ENCODE measurements at regions not wholly inside any gene's neighbourhood (a gene's known extent, or its start where the extent isn't known, plus 50 kb on each side); places are given as distances from the start of the nearest gene placed in this dataset.
A peak's percentile ranks its signal among the peaks of the same experiment; 100 is the strongest.

DNA sequence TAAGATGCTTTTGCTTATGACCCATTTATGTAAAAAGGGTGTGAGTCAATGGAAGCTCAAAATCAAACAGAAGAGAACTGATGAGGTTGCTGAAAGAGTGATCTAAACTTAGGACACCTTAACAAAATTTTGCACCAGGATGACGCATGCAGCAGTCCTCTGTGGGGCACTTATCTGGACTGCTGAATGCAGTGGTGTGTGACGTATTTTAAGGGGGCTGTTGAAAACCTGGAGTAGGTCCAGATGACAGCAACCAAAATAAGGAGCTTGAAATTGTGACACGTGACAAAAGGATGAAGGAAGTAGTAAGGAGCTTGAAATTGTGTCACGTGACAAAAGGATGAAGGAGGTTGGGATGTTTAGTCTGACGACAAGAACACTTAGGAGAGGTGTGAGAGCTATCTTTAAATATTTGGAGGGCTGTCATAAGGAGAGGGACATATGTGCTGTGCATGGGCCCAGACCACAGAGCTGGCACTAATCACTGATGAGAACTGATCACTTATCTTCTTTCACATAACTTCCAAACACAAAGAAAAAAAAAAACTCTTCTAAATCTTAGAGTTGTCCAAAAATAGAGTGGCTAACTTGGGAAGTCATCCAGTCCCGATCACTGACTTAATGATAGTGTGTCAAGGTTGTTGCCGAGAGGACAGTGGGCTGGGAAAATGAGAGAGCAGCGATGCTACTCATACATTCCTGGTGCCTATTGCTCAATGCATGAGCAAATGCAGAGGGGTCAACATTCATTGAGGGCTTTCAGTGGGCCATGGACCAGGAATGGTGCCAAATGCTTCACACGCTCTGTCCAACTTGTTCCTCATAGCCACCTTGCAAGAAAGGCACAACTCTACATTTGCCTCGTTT, 264.2 kb upstream of the ZFHX3 start:
- Histone ChIP-seq H3K9me3 (ENCODE audit: control insufficient read depth, low read length) (no peaks in the 10 kb centered on the region), H3K9ac (ENCODE audit: low read length) (no peak overlapping the region), H3K36me3 (ENCODE audit: control insufficient read depth, insufficient read depth, low read length, severe bottlenecking) (no peaks in the 10 kb centered on the region), H3K4me1 (ENCODE audit: control insufficient read depth, insufficient read depth, low read length) (no peaks in the 10 kb centered on the region), H3K27me3 (replicated peaks; ENCODE audit: control insufficient read depth, insufficient read depth, low read length) (peaks cover 3% of the 10 kb centered on the region), H3K4me3 (ENCODE audit: low read length) (no peak overlapping the region)
- no peak for DNase-seq (ENCODE audit: low read depth)

DNA sequence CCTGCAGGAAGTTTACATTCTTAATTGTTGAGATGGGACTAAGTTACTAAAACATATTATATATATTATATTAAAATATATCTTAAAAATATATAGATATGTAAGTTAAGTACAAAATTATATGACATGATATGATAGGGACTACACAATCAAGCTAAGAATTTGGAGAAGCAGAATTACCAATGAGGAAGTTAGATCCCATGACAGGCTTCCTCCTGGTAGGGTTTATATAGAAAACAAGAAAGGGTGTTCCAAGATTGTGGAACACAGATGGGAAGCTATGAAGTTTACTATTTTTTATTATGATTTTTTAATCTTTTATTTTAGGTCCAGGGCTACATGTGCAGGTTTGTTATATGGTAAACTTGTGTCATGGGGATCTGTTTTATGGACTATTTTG, 260.8 kb upstream of the ZFHX3 start:
- Histone ChIP-seq H3K4me1 (ENCODE audit: control insufficient read depth, insufficient read depth, low read length) (no peaks in the 10 kb centered on the region), H3K36me3 (ENCODE audit: control insufficient read depth, insufficient read depth, low read length, severe bottlenecking) (no peaks in the 10 kb centered on the region), H3K27me3 (replicated peaks; ENCODE audit: control insufficient read depth, insufficient read depth, low read length) (peaks cover 25% of the 10 kb centered on the region), H3K4me3 (ENCODE audit: low read length) (no peak overlapping the region), H3K9ac (ENCODE audit: low read length) (no peak overlapping the region), H3K9me3 (ENCODE audit: control insufficient read depth, low read length) (no peaks in the 10 kb centered on the region)
- DNase-seq (ENCODE audit: low read depth): no peak

DNA sequence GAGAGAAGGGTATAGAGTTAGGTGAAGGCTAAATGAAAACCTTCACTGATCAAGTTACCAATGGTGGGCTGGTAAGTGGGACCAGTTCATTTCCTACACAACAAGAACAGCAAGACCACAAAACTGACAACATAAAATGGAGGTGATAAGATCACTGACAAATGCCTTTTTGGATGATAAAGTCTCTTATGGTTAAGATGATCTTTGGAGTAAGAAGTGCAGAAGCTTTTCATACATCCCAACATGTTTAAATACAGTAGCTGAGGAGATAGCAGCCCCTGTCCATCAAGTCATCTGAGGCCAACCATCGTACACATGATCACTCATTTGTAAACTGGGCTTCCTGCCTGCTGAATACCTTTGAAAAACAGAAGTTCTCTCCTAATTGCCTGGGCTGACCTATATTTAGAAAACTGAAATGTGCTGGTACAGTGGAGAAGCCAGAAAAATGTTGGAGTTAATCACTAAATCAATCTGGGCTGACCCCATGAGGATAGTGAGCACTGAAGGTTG, 259.0 kb upstream of the ZFHX3 start:
- no peak overlapping the region for H3K4me3 ChIP-seq (ENCODE audit: low read length)
- DNase-seq (ENCODE audit: low read depth): no peak
- peaks cover 35% of the 10 kb centered on the region for H3K27me3 ChIP-seq (replicated peaks; ENCODE audit: control insufficient read depth, insufficient read depth, low read length)
- H3K9me3 ChIP-seq (ENCODE audit: control insufficient read depth, low read length): no peaks in the 10 kb centered on the region
- H3K9ac ChIP-seq (ENCODE audit: low read length): no peak overlapping the region
- no peaks in the 10 kb centered on the region for H3K36me3 ChIP-seq (ENCODE audit: control insufficient read depth, insufficient read depth, low read length, severe bottlenecking)
- no peaks in the 10 kb centered on the region for H3K4me1 ChIP-seq (ENCODE audit: control insufficient read depth, insufficient read depth, low read length)

DNA sequence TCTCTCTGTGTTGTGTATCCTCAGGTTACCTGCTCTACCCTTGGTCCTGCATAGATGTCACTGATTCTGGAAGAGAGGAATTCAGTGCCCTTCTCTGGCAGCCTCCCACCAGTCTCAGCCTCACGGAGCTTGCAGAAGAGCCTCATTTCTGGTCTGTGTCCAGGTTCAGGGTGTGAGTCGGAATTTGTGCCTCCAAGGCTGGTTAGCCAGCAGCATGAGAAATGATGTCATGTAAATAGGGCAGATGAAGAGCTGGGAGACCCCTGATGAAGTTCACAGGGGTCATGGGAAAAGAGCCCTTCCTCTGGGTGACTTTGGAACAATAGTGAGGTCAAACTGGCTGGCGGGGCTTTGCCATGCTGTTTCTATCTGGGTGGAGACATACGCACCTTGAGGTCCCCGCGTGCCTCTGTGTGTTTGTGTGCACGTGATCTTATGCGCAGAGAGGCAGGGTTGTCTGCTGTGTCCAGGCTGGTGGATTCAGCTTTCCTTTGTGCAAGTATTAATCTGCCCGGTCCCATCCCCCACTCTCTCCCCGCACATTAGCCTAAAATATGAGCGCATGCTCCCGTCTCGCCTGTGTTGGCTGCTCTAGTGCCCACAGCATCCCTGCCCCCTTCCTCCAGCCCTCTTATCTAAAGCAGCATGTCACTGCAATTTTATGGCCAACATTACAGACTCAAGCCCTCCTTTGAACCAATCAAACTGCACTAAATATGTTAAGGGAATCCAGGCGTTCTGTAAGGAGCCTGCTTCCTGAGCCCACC, 256.3 kb upstream of the ZFHX3 start:
- Histone ChIP-seq H3K9ac (ENCODE audit: low read length) (no peak overlapping the region), H3K4me1 (ENCODE audit: control insufficient read depth, insufficient read depth, low read length) (no peaks in the 10 kb centered on the region), H3K9me3 (ENCODE audit: control insufficient read depth, low read length) (no peaks in the 10 kb centered on the region), H3K27me3 (replicated peaks; ENCODE audit: control insufficient read depth, insufficient read depth, low read length) (peaks cover 35% of the 10 kb centered on the region), H3K4me3 (ENCODE audit: low read length) (no peak overlapping the region), H3K36me3 (ENCODE audit: control insufficient read depth, insufficient read depth, low read length, severe bottlenecking) (no peaks in the 10 kb centered on the region)
- no peak for DNase-seq (ENCODE audit: low read depth)

DNA sequence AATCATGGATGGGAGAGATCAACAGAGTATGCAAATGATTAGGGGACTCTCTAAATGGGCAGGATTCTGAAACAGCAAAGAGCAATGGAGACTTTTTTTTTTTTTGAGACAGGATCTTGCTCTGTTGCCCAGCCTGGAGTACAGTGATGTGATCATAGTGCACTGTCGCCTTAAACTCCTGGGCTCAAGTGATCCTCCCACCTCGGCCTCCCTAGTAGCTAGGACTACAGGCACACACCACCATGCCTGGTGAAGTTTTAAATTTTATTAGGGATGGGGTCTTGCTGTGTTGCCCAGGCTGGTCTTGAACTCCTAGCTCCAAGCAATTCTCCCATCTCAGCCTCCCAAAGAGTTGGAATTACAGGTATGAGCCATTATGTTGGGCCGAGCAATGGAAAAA, 255.0 kb upstream of the ZFHX3 start:
- Histone ChIP-seq H3K36me3 (ENCODE audit: control insufficient read depth, insufficient read depth, low read length, severe bottlenecking) (no peaks in the 10 kb centered on the region), H3K4me3 (ENCODE audit: low read length) (no peak overlapping the region), H3K9me3 (ENCODE audit: control insufficient read depth, low read length) (no peaks in the 10 kb centered on the region), H3K4me1 (ENCODE audit: control insufficient read depth, insufficient read depth, low read length) (no peaks in the 10 kb centered on the region), H3K27me3 (replicated peaks; ENCODE audit: control insufficient read depth, insufficient read depth, low read length) (peaks cover 35% of the 10 kb centered on the region), H3K9ac (ENCODE audit: low read length) (no peak overlapping the region)
- no peak for DNase-seq (ENCODE audit: low read depth)

DNA sequence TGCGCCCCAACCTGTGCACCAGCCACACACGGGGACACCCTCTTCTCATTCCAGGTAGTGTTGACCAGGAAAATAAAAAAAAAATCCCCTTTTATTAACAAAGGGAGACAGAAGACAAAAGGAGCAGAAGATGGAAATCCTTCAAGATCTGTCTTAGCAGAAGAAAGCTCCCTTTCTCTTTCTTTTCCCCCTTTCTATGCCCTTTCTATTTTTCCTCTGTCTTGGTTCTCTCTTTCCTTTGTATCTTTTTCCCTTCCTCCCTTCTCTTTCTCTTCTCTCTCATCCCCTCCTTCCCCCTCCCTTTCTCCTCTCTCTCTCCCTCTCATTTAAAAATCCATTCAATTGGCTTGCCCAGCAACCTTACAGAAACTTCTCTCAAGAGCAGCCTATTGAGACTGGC, 254.1 kb upstream of the ZFHX3 start:
- DNase-seq (ENCODE audit: low read depth): no peak

DNA sequence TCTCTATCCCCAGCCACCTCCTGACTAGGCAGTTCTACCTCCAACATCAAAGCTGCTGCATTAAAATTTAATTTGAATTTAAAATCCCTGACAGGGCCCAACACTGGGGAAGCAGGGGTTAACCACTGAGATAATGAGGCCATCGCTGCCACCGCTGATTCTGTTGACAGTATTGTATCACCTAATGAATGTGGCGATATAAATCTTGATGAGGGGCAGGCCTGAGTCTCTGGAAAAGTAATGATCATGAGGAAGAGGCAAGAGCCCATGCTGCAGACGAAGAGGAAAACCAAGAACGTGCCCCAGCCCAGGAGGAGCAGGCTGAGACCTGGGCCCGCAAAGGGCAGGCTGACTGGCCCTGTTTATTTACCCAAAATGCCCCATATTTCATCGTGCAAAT, 251.4 kb upstream of the ZFHX3 start:
- no peak for DNase-seq (ENCODE audit: low read depth)
- Histone ChIP-seq H3K4me3 (ENCODE audit: low read length) (no peak overlapping the region), H3K4me1 (ENCODE audit: control insufficient read depth, insufficient read depth, low read length) (no peaks in the 10 kb centered on the region), H3K36me3 (ENCODE audit: control insufficient read depth, insufficient read depth, low read length, severe bottlenecking) (no peaks in the 10 kb centered on the region), H3K9ac (ENCODE audit: low read length) (no peak overlapping the region), H3K9me3 (ENCODE audit: control insufficient read depth, low read length) (no peaks in the 10 kb centered on the region), H3K27me3 (replicated peaks; ENCODE audit: control insufficient read depth, insufficient read depth, low read length) (peaks cover 16% of the 10 kb centered on the region)

More for the DNA sequence above, 254.1 kb upstream of the ZFHX3 start:
- Histone ChIP-seq H3K36me3 (ENCODE audit: control insufficient read depth, insufficient read depth, low read length, severe bottlenecking) (no peaks in the 10 kb centered on the region), H3K4me1 (ENCODE audit: control insufficient read depth, insufficient read depth, low read length) (no peaks in the 10 kb centered on the region), H3K9ac (ENCODE audit: low read length) (no peak overlapping the region), H3K4me3 (ENCODE audit: low read length) (no peak overlapping the region), H3K9me3 (ENCODE audit: control insufficient read depth, low read length) (no peaks in the 10 kb centered on the region), H3K27me3 (replicated peaks; ENCODE audit: control insufficient read depth, insufficient read depth, low read length) (peaks cover 32% of the 10 kb centered on the region)

DNA sequence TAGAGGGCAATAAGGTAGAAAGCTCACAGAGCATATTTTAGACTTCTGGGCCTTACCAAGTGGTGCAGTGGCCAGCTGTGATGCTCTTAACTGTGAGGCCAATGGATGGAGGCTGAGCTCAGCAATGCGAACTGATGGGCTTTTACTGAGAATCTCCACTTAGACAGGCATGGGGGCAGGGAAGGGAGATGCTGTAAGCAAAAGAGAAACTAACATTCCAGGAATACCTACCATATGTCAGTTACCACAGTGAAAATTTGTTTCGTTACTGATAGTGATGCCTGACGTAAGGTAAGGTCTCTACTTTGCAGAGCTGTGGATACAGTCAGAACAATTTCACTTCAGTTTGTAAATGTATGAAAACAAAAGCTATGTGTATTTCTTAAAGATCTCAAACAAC, 250.6 kb upstream of the ZFHX3 start:
- Histone ChIP-seq H3K27me3 (replicated peaks; ENCODE audit: control insufficient read depth, insufficient read depth, low read length) (peaks cover 9% of the 10 kb centered on the region), H3K36me3 (ENCODE audit: control insufficient read depth, insufficient read depth, low read length, severe bottlenecking) (no peaks in the 10 kb centered on the region), H3K9me3 (ENCODE audit: control insufficient read depth, low read length) (no peaks in the 10 kb centered on the region), H3K9ac (ENCODE audit: low read length) (no peak overlapping the region), H3K4me1 (ENCODE audit: control insufficient read depth, insufficient read depth, low read length) (no peaks in the 10 kb centered on the region), H3K4me3 (ENCODE audit: low read length) (no peak overlapping the region)
- DNase-seq (ENCODE audit: low read depth): peak; percentile 22

DNA sequence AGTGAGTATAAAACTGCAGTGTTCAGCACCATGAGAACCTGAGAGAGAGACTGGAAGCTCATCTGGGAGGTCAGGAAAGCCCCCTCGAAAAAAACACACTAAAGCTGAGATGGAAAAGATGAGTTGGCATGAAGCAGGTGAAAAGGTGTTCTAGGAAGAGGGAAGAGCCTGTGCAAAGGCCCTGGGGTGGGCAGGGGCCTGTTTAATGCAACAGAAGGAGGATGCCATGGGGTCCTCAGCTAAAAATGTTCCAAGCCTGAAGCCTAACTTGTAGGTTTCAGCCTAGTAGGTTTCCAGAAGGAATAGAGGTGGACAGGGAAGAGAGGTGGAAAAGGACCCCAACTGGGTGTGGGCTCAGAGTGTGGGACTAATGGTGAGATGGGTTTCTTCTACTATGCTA, 242.3 kb upstream of the ZFHX3 start:
- Histone ChIP-seq H3K4me3 (ENCODE audit: low read length) (no peak overlapping the region), H3K9me3 (ENCODE audit: control insufficient read depth, low read length) (no peaks in the 10 kb centered on the region), H3K4me1 (ENCODE audit: control insufficient read depth, insufficient read depth, low read length) (peaks cover 5% of the 10 kb centered on the region), H3K36me3 (ENCODE audit: control insufficient read depth, insufficient read depth, low read length, severe bottlenecking) (no peaks in the 10 kb centered on the region), H3K27me3 (replicated peaks; ENCODE audit: control insufficient read depth, insufficient read depth, low read length) (peaks cover 45% of the 10 kb centered on the region), H3K9ac (ENCODE audit: low read length) (no peak overlapping the region)
- no peak for DNase-seq (ENCODE audit: low read depth)

DNA sequence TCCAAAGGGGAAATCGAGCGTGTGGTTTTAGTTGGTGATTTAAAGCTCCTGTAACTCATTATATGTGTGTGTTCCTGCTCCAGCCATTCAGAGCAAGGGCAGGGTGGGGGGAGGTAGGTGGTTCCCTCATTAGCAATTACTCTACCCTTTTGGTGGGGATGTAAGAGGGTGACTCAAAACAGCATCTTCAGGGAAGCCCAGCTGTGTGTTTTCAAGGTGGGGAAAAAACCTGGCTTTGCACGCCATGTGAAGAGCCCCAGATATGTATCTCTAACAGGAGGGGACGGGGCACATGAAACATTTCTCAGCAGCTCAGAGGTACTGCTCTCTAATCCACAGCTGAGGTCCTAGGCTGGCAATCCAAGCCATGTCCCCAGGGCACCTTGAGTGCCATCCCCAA, 241.3 kb upstream of the ZFHX3 start:
- Histone ChIP-seq H3K27me3 (replicated peaks; ENCODE audit: control insufficient read depth, insufficient read depth, low read length) (peaks cover 49% of the 10 kb centered on the region), H3K4me1 (ENCODE audit: control insufficient read depth, insufficient read depth, low read length) (peaks cover 6% of the 10 kb centered on the region), H3K9ac (ENCODE audit: low read length) (no peak overlapping the region), H3K36me3 (ENCODE audit: control insufficient read depth, insufficient read depth, low read length, severe bottlenecking) (no peaks in the 10 kb centered on the region), H3K4me3 (ENCODE audit: low read length) (no peak overlapping the region), H3K9me3 (ENCODE audit: control insufficient read depth, low read length) (no peaks in the 10 kb centered on the region)
- DNase-seq (ENCODE audit: low read depth): no peak

DNA sequence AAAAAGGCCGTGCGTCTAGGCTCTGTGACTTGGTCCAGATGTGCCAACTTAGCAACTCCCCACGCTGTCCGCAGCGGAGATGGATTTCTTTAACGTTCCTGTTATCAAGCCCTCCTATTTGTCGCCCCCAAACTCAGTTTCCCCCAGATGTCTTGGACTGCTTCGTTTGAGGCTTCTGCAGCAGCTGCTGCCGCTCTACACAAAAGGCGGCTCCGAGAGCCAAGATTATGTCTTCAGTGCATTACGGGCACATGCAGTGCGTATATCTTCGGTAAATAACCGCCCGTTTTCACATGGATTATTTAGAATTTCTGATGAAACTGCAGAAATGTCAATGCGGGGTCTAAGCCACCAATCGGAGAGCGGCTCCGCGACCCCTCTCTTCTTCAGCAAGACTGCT, 240.6 kb upstream of the ZFHX3 start:
- DNase-seq (ENCODE audit: low read depth): no peak
- H3K4me1 ChIP-seq (ENCODE audit: control insufficient read depth, insufficient read depth, low read length): peaks cover 6% of the 10 kb centered on the region
- H3K9me3 ChIP-seq (ENCODE audit: control insufficient read depth, low read length): no peaks in the 10 kb centered on the region
- no peak overlapping the region for H3K4me3 ChIP-seq (ENCODE audit: low read length)
- H3K36me3 ChIP-seq (ENCODE audit: control insufficient read depth, insufficient read depth, low read length, severe bottlenecking): no peaks in the 10 kb centered on the region
- no peak overlapping the region for H3K9ac ChIP-seq (ENCODE audit: low read length)
- H3K27me3 ChIP-seq (replicated peaks; ENCODE audit: control insufficient read depth, insufficient read depth, low read length): peaks cover 49% of the 10 kb centered on the region

Data from adipocyte (in vitro differentiated cells).